GM12878 (cell line): ENCODE measurements at regions not wholly inside any gene's neighbourhood (a gene's known extent, or its start where the extent isn't known, plus 50 kb on each side); places are given as distances from the start of the nearest gene placed in this dataset.

Source experiments
- HDAC6 ChIP-seq: fragments of 200-600 bp; sonication (generic); IDR thresholded peaks from one replicate; pipeline ENCODE4 v1.8.0; 2017; ENCODE audit warnings: antibody characterized with exemption; ENCODE audit not compliant: unreplicated experiment
- NBN ChIP-seq: fragments of 450-650 bp; IDR thresholded peaks from 2 replicates; pipeline ENCODE4 v1.6.1; 2016
- SPI1 ChIP-seq: IDR thresholded peaks from 2 replicates; pipeline ENCODE4 v1.6.1; 2011; ENCODE audit warnings: low read depth, mild to moderate bottlenecking, low read length, moderate library complexity, borderline replicate concordance; ENCODE audit not compliant: insufficient read depth
- ZNF687 ChIP-seq: fragments of 450-650 bp; IDR thresholded peaks from 2 replicates; pipeline ENCODE4 v1.6.1; 2017; ENCODE audit warnings: mild to moderate bottlenecking, moderate library complexity
- TF ChIP-seq, protein P1 (sequence below): fragments of 450-650 bp; formaldehyde crosslinking; IDR thresholded peaks from 2 replicates; pipeline ENCODE4 v1.4.0; 2020; ENCODE audit warnings: mild to moderate bottlenecking, moderate library complexity
- TF ChIP-seq, protein P2 (sequence below): fragments of 450-650 bp; IDR thresholded peaks from 2 replicates; pipeline ENCODE4 v1.6.1; 2014; ENCODE audit warnings: mild to moderate bottlenecking
- TF ChIP-seq, protein P3 (sequence below): IDR thresholded peaks from 2 replicates; pipeline ENCODE4 v1.6.1; 2011; ENCODE audit warnings: borderline replicate concordance, low read depth, mild to moderate bottlenecking, moderate library complexity, mixed read lengths, low read length; ENCODE audit not compliant: insufficient read depth; ENCODE audit errors: extremely low read length

DNA sequence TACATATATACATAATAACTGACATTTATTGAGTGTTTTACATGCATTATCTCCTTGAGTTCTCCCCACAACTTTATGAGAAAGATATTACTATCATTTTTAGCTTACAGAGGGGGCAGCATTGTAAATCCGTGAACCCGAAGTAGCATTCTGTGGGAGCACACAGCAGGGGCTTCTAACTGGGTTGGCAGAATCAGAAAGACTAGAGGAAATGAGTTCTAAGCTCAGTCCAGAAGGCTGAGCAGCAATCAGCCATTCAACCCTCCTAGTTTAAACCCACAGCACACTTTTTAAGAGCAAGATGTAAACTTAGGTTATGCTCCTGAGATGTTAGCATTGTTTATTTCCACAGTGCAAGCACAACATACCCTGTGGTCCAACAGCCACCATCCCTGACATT lies 177.2 kb downstream of the TMEM38B start (continued):
- TF ChIP-seq ZNF687: no peak
- no peak for TF ChIP-seq NBN
- TF ChIP-seq, protein P1, sequence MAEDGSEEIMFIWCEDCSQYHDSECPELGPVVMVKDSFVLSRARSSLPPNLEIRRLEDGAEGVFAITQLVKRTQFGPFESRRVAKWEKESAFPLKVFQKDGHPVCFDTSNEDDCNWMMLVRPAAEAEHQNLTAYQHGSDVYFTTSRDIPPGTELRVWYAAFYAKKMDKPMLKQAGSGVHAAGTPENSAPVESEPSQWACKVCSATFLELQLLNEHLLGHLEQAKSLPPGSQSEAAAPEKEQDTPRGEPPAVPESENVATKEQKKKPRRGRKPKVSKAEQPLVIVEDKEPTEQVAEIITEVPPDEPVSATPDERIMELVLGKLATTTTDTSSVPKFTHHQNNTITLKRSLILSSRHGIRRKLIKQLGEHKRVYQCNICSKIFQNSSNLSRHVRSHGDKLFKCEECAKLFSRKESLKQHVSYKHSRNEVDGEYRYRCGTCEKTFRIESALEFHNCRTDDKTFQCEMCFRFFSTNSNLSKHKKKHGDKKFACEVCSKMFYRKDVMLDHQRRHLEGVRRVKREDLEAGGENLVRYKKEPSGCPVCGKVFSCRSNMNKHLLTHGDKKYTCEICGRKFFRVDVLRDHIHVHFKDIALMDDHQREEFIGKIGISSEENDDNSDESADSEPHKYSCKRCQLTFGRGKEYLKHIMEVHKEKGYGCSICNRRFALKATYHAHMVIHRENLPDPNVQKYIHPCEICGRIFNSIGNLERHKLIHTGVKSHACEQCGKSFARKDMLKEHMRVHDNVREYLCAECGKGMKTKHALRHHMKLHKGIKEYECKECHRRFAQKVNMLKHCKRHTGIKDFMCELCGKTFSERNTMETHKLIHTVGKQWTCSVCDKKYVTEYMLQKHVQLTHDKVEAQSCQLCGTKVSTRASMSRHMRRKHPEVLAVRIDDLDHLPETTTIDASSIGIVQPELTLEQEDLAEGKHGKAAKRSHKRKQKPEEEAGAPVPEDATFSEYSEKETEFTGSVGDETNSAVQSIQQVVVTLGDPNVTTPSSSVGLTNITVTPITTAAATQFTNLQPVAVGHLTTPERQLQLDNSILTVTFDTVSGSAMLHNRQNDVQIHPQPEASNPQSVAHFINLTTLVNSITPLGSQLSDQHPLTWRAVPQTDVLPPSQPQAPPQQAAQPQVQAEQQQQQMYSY (CRISPR knock-in tag): no peak
- TF ChIP-seq, protein P2, sequence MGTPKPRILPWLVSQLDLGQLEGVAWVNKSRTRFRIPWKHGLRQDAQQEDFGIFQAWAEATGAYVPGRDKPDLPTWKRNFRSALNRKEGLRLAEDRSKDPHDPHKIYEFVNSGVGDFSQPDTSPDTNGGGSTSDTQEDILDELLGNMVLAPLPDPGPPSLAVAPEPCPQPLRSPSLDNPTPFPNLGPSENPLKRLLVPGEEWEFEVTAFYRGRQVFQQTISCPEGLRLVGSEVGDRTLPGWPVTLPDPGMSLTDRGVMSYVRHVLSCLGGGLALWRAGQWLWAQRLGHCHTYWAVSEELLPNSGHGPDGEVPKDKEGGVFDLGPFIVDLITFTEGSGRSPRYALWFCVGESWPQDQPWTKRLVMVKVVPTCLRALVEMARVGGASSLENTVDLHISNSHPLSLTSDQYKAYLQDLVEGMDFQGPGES: no peak
- no peak for TF ChIP-seq SPI1
- TF ChIP-seq, protein P3, sequence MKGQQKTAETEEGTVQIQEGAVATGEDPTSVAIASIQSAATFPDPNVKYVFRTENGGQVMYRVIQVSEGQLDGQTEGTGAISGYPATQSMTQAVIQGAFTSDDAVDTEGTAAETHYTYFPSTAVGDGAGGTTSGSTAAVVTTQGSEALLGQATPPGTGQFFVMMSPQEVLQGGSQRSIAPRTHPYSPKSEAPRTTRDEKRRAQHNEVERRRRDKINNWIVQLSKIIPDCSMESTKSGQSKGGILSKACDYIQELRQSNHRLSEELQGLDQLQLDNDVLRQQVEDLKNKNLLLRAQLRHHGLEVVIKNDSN: no peak
- no peak for TF ChIP-seq HDAC6
